OCI-LY7 (cell line): ENCODE measurements at regions not wholly inside any gene's neighbourhood (a gene's known extent, or its start where the extent isn't known, plus 50 kb on each side); places are given as distances from the start of the nearest gene placed in this dataset.

Experiments used
- BruUV-seq: library from RNA; stranded (reverse); fragments of 400-500 nt; replicated peaks from 2 replicates; lab custom pipeline; 2021; lab: Mats Ljungman, UMichigan
- CTCF ChIA-PET: fragments of 300-600 bp; sonication (Branson Sonifier 250); formaldehyde crosslinking; loops from one replicate; lab custom pipeline; 2022; ENCODE audit warnings: antibody characterized with exemption; ENCODE audit not compliant: unreplicated experiment; lab: Charles Lee
- POLR2A ChIA-PET: fragments of 300-600 bp; sonication (Branson Sonifier 250); formaldehyde crosslinking; loops from one replicate; lab custom pipeline; 2022; ENCODE audit warnings: antibody characterized with exemption; lab: Charles Lee
- DNase-seq: peaks from one replicate; pipeline ENCODE4 v3.0.0-alpha.2; 2015; ENCODE audit warnings: low spot score
- H2AFZ ChIP-seq: fragments of 200-600 bp; sonication (generic), shearing (Covaris generic); 2 replicates; pipeline ENCODE4 v1.6.1; 2014; ENCODE audit warnings: mild to moderate bottlenecking, antibody characterized with exemption, low read length, moderate library complexity
- H3K27ac ChIP-seq: fragments of 200-600 bp; sonication (generic); 2 replicates; pipeline ENCODE4 v1.5.1; 2014; ENCODE audit warnings: mixed run types, low read depth, mild to moderate bottlenecking, moderate library complexity, low read length, inconsistent platforms; ENCODE audit not compliant: poor library complexity, severe bottlenecking
- H3K36me3 ChIP-seq: fragments of 200-600 bp; sonication (generic); 2 replicates; pipeline ENCODE4 v1.6.1; 2014; ENCODE audit warnings: mild to moderate bottlenecking, antibody characterized with exemption, low read length, moderate library complexity, mixed read lengths; ENCODE audit not compliant: insufficient read depth
- H3K4me1 ChIP-seq: fragments of 200-600 bp; sonication (generic); 2 replicates; pipeline ENCODE4 v1.5.1; 2014; ENCODE audit warnings: mild to moderate bottlenecking, low read length; ENCODE audit not compliant: insufficient read depth, poor library complexity, severe bottlenecking
- H3K4me2 ChIP-seq: fragments of 200-600 bp; sonication (generic); 2 replicates; pipeline ENCODE4 v1.6.1; 2014; ENCODE audit warnings: mild to moderate bottlenecking, low read length
- H3K4me3 ChIP-seq: fragments of 200-600 bp; sonication (generic); 2 replicates; pipeline ENCODE4 v1.5.1; 2014; ENCODE audit warnings: mild to moderate bottlenecking, low read depth, low read length; ENCODE audit not compliant: poor library complexity, severe bottlenecking
- H3K79me2 ChIP-seq: fragments of 200-600 bp; sonication (generic); 2 replicates; pipeline ENCODE4 v1.6.1; 2016; ENCODE audit warnings: low read depth, mild to moderate bottlenecking, low read length, moderate library complexity, mixed read lengths; ENCODE audit not compliant: insufficient read depth
- H3K9me2 ChIP-seq: fragments of 200-600 bp; sonication (generic); 2 replicates; pipeline ENCODE4 v1.6.1; 2016; ENCODE audit warnings: mild to moderate bottlenecking, low read length, mixed read lengths; ENCODE audit not compliant: insufficient read depth
- H3K9me3 ChIP-seq: fragments of 200-600 bp; sonication (generic); 2 replicates; pipeline ENCODE4 v1.6.1; 2014; ENCODE audit warnings: mild to moderate bottlenecking, mixed run types, low read length, mixed read lengths
- H4K20me1 ChIP-seq: fragments of 200-600 bp; sonication (generic); 2 replicates; pipeline ENCODE4 v1.6.1; 2014; ENCODE audit warnings: mild to moderate bottlenecking, antibody characterized with exemption, low read length, moderate library complexity, mixed read lengths; ENCODE audit not compliant: insufficient read depth
- CTCF ChIP-seq: fragments of 200-600 bp; sonication (generic); conservative IDR thresholded peaks from 2 replicates; pipeline ENCODE4 v1.5.1; 2014; ENCODE audit warnings: mild to moderate bottlenecking, antibody characterized with exemption, low read length, moderate library complexity, mixed read lengths
- EZH2phosphoT487 ChIP-seq: fragments of 200-600 bp; sonication (generic); IDR thresholded peaks from 2 replicates; pipeline ENCODE4 v1.6.1; 2018; ENCODE audit warnings: low read depth, borderline replicate concordance, mild to moderate bottlenecking, mixed run types, antibody characterized with exemption, low read length, moderate library complexity, mixed read lengths
- intact Hi-C: fragments of 100-400 bp; cut with micrococcal nuclease; formaldehyde crosslinking; loops from one replicate; pipeline ENCODE4 v1.10.0; 2022; ENCODE audit not compliant: unreplicated experiment

- CTCF ChIA-PET, result no interaction called here
These were observed 1179.9 kb upstream of the PCDH9 start for GRCh38 chr13:68410007-68410406.

GRCh38 chr13:68390987-68391386 lies 1160.9 kb upstream of the PCDH9 start:
- ChIA-PET POLR2A (no interaction called here), CTCF (no interaction called here)
- no peaks in the 10 kb centered on the region for H4K20me1 ChIP-seq
- no peaks in the 10 kb centered on the region for H3K9me2 ChIP-seq
- no peaks in the 10 kb centered on the region for H3K4me1 ChIP-seq
- no peak overlapping the region for H3K4me2 ChIP-seq
- H3K79me2 ChIP-seq, result no peaks in the 10 kb centered on the region
- no TSS peak for BruUV-seq
- no peak overlapping the region for H3K4me3 ChIP-seq
- no peaks in the 10 kb centered on the region for H3K36me3 ChIP-seq
- H3K27ac ChIP-seq, result no peak overlapping the region
- DNase-seq, result no peak
- no peak for TF ChIP-seq EZH2phosphoT487
- TF ChIP-seq CTCF, result no peak
- intact Hi-C loops, result no loop called here
- H2AFZ ChIP-seq, result no peak overlapping the region
- H3K9me3 ChIP-seq, result no peaks in the 10 kb centered on the region

More at GRCh38 chr13:68410007-68410406, 1179.9 kb upstream of the PCDH9 start:
- no peak for DNase-seq
- no peaks in the 10 kb centered on the region for H4K20me1 ChIP-seq
- no peak overlapping the region for H3K4me3 ChIP-seq
- intact Hi-C loops, result no loop called here
- no peaks in the 10 kb centered on the region for H3K36me3 ChIP-seq
- no peaks in the 10 kb centered on the region for H3K9me2 ChIP-seq
- H2AFZ ChIP-seq, result no peak overlapping the region
- no peak overlapping the region for H3K4me2 ChIP-seq
- no peak overlapping the region for H3K27ac ChIP-seq
- no TSS peak for BruUV-seq
- no peaks in the 10 kb centered on the region for H3K4me1 ChIP-seq
- TF ChIP-seq EZH2phosphoT487 (no peak), CTCF (no peak)
- no peaks in the 10 kb centered on the region for H3K79me2 ChIP-seq
- POLR2A ChIA-PET, result no interaction called here
- no peaks in the 10 kb centered on the region for H3K9me3 ChIP-seq

GRCh38 chr13:68386808-68387207 lies 1156.7 kb upstream of the PCDH9 start:
- Histone ChIP-seq H3K4me3 (no peak overlapping the region), H3K9me3 (no peaks in the 10 kb centered on the region), H3K79me2 (no peaks in the 10 kb centered on the region), H3K36me3 (no peaks in the 10 kb centered on the region), H3K4me2 (no peak overlapping the region), H3K27ac (no peak overlapping the region), H4K20me1 (no peaks in the 10 kb centered on the region), H3K9me2 (no peaks in the 10 kb centered on the region), H2AFZ (no peak overlapping the region), H3K4me1 (no peaks in the 10 kb centered on the region)
- no TSS peak for BruUV-seq
- TF ChIP-seq EZH2phosphoT487 (no peak), CTCF (no peak)
- DNase-seq, result no peak
- ChIA-PET CTCF (no interaction called here), POLR2A (interaction anchor here (0.6 kb wide), 1 partner anchor 99 kb away, joined by 3 read pairs; no protein-coding TSS in a partner anchor)
- intact Hi-C loops, result no loop called here
